GM12874 (cell line): ENCODE measurements at regions not wholly inside any gene's neighbourhood (a gene's known extent, or its start where the extent isn't known, plus 50 kb on each side); places are given as distances from the start of the nearest gene placed in this dataset.

Experiments used
- TF ChIP-seq, protein P1 (sequence below): IDR thresholded peaks from 2 replicates; pipeline ENCODE4 v1.5.1; 2011; ENCODE audit warnings: low read depth, mild to moderate bottlenecking, control low read depth, low read length, moderate library complexity; ENCODE audit not compliant: insufficient read depth

DNA sequence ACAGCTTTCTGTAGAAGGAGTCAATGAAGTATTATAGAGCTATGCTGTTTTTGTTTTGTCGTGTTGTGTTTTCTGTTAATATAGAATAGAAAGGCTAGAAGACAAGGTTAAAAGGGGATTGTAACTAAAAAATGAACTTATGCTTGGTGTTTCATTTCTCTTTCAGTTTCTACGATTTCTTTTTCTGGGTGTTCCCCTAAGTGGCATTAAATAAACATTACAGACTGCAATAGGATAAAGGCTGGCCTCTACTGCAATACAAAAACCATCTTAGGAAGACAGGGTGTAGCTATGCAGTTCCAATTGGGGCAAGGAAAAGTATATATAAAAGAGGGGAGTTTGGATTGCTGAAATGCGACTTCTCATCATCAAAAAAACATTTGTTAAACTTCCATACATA lies 1609.7 kb upstream of the ACVR2A start:
- TF ChIP-seq, protein P1, sequence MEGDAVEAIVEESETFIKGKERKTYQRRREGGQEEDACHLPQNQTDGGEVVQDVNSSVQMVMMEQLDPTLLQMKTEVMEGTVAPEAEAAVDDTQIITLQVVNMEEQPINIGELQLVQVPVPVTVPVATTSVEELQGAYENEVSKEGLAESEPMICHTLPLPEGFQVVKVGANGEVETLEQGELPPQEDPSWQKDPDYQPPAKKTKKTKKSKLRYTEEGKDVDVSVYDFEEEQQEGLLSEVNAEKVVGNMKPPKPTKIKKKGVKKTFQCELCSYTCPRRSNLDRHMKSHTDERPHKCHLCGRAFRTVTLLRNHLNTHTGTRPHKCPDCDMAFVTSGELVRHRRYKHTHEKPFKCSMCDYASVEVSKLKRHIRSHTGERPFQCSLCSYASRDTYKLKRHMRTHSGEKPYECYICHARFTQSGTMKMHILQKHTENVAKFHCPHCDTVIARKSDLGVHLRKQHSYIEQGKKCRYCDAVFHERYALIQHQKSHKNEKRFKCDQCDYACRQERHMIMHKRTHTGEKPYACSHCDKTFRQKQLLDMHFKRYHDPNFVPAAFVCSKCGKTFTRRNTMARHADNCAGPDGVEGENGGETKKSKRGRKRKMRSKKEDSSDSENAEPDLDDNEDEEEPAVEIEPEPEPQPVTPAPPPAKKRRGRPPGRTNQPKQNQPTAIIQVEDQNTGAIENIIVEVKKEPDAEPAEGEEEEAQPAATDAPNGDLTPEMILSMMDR = no peak

DNA sequence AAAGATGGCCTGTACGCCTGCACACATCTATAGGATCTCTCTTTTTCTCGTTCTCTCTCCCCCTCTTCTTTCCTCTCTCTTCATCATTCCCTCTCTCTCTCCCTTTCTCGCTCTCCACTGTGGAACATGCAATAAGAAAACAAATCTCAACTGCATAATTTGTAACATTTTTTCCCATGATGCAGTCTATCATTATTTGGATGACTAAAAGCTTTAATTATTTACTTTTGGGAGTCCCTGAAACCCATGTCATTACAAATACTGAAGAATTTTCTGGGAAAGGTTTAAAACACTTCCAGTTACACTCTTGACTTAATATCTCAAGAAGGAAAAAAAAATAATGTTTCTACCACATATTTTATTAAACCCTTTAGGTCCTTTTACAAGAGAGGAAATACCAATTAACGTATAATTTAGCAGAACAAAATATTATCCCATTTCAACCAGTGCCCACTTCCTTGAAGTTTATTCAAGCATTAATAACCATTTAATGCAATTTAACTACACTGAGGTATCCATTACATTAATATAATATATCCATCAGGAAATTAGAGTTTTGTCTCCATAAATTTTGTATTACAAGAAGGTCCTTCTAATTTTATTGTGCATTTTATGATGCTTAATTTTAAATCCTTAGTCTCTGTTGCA lies 1615.2 kb upstream of the ACVR2A start:
- TF ChIP-seq, protein P1 = no peak

DNA sequence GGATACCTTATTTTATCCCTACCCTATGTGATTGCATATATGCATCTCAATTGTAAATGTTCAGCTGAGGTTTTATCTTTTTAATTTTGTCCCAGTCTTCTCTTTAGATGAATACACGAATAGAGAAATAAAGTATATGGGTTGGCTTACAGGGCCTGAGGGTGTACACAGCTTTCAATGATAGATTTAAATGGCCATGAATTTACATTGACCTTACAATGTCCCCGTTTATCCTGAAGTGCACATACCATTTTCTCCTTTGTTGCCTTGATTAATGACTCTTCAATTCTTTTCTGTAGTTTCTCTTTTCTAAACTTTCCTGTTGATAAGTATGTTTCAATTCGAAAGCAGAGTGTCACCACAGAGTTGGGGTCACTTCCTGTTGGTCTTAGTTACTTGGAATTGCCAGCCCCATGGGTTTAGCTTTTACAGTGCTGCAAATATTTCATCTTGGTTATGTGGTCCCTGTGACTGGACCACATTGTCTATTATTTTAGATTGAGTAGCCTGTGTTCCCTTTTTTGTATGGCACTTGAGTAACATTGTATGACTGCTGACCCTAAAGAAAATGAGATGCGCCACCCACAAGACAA lies 1616.3 kb upstream of the ACVR2A start:
- TF ChIP-seq, protein P1 = no peak

DNA sequence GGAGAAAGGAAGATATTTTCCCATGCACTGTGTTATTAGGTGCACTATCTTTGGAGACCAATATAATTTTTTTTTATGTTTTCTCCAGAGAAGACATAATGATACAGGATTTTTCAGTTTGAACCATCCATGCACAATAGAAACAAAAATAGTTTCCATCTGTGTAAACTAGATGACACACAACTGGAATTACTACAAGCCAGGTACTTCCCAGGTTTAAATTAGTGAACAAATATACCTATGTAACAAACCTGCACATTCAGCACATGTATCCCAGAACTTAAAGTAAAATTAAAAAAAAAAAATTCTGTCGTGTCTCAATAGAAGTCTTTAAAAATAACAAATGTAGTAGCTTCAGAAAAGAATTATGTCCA lies 1616.8 kb upstream of the ACVR2A start:
- TF ChIP-seq, protein P1 = no peak

DNA sequence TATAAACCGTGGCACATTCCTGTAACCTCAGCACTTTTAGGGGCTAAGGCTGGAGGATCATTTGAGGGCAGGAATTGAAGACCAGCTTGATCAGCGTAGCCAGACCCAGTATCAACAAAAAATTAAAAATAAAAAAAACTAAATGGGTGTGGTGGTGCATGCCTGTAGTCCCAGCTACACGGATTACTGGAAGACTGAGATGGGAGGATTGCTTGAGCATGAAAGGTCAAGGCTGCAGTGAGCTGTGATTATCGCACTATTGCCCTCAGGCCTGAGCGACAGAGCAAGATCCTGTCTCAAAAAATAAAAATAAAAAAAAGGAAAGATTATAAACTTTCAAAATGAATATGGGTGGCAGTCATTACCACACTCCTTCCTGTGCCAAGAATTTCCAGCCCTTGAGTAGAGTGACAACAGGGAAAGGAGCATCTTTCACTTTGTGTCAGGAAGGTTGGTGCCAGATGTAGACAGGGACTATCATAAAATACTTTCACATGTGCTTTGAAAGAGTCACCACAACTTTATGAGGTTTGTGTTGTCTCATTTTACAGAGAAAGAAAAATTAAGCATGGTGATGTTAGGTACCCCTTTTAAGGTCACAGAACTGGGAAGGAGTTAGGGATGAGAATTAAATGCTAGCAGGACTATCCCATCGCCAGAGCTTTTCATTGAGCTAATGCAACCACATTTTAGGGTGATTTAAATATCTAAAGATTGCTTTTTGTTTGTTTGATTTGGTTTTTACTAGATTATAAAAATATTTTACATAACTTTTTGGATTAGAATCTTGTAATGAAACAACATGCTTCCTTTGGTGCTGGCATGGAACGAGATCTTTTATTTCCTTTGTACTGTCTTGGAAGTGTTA lies 1617.4 kb upstream of the ACVR2A start:
- TF ChIP-seq, protein P1 = no peak

DNA sequence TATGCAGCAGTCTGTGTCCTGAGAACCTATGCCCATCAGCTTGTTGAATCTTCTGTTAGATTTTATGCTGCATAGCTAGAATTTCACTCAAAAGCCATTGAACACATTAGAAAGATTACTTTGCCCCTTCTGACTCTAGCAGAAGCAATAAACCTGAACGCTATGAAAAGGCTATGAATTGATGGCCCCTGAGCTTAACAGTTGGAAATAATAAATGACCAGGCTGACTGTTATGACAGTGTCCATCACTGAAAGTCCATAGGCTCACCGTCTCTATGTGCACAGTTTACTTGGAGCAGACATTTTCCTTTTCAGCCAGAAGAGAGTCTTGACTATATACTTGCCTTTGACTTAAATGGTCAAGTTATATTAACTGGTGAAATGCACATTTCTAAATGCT lies 1618.8 kb upstream of the ACVR2A start:
- TF ChIP-seq, protein P1 = no peak

DNA sequence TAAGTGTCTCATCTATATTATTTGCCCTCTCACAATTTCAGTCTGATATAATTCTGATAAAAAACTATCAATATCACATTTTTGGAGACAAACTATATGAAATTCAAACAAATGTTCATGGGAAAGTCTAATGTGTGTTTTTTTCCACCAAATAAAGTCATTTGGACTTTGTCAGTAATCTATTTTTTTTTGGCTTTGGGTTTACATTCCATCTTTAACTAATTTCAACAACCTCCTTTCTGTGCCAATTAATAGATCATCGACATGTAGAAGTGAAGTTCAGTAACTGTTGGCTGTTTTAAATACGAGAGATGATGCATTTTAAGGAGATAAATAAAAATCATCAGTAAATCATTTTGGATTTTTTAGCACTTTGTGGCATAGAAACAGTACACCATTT lies 1623.0 kb upstream of the ACVR2A start:
- TF ChIP-seq, protein P1 = no peak
